ENCODE measurements at regions not wholly inside any gene's neighbourhood (a gene's known extent, or its start where the extent isn't known, plus 50 kb on each side); places are given as distances from the start of the nearest gene placed in this dataset.

DNA sequence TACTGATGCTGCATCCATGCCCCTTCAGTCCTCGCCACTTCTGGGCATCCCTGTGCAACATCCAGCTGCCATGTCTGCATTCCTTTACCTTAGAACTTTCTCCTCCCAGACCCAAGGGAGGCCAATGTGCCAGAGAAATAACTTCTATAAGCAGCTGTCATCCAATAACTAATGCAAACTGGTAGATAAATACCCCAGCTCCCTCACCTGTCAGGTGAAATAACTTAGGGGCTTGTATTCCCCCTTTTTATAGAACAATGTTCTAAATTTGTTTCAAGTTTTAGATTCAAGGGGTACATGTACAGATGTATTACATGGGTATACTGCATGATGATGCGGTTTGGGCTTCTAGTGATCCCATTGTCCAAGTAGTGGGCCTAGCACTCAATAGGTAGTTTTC lies 880.1 kb downstream of the UQCRFS1 start (continued):
- no peak for TF ChIP-seq EMX1 (CRISPR knock-in tag; IDR thresholded peaks at IDR 0.05)
- no peak for TF ChIP-seq ZBTB21 (CRISPR knock-in tag; IDR thresholded peaks at IDR 0.05; ENCODE audit: borderline replicate concordance)
- no peak for TF ChIP-seq CREB1 (CRISPR knock-in tag; IDR thresholded peaks at IDR 0.05)
- TF ChIP-seq SP1 (CRISPR knock-in tag; conservative IDR thresholded peaks at IDR 0.05) = no peak
- no peak for TF ChIP-seq JAZF1 (CRISPR knock-in tag; IDR thresholded peaks at IDR 0.05)
- no peak for TF ChIP-seq OVOL2 (CRISPR knock-in tag; IDR thresholded peaks at IDR 0.05; ENCODE audit: borderline replicate concordance)
- no peak for TF ChIP-seq FOXP1 (CRISPR knock-in tag; IDR thresholded peaks at IDR 0.05; ENCODE audit: borderline replicate concordance)
- TF ChIP-seq, protein P1, sequence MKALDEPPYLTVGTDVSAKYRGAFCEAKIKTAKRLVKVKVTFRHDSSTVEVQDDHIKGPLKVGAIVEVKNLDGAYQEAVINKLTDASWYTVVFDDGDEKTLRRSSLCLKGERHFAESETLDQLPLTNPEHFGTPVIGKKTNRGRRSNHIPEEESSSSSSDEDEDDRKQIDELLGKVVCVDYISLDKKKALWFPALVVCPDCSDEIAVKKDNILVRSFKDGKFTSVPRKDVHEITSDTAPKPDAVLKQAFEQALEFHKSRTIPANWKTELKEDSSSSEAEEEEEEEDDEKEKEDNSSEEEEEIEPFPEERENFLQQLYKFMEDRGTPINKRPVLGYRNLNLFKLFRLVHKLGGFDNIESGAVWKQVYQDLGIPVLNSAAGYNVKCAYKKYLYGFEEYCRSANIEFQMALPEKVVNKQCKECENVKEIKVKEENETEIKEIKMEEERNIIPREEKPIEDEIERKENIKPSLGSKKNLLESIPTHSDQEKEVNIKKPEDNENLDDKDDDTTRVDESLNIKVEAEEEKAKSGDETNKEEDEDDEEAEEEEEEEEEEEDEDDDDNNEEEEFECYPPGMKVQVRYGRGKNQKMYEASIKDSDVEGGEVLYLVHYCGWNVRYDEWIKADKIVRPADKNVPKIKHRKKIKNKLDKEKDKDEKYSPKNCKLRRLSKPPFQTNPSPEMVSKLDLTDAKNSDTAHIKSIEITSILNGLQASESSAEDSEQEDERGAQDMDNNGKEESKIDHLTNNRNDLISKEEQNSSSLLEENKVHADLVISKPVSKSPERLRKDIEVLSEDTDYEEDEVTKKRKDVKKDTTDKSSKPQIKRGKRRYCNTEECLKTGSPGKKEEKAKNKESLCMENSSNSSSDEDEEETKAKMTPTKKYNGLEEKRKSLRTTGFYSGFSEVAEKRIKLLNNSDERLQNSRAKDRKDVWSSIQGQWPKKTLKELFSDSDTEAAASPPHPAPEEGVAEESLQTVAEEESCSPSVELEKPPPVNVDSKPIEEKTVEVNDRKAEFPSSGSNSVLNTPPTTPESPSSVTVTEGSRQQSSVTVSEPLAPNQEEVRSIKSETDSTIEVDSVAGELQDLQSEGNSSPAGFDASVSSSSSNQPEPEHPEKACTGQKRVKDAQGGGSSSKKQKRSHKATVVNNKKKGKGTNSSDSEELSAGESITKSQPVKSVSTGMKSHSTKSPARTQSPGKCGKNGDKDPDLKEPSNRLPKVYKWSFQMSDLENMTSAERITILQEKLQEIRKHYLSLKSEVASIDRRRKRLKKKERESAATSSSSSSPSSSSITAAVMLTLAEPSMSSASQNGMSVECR (CRISPR knock-in tag; IDR thresholded peaks at IDR 0.05; ENCODE audit: borderline replicate concordance) = no peak

DNA sequence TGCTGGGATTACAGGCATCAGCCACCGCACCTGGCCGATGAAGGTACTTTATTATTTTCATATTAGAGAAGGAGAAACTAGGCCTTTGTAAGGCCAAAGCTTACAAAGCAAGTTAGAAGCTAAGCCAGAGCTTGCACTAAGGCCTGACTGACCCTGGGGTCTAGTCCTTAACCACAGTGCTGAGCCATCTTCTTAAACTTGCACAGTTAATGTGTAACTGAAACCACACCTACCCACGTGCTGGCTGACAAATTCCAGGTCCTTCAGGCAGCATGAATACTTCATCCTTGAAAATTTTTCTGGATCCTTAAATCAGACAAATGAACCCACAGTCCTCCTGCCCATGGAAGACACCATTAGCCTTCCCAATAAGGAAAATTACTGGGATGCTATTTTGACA lies 880.6 kb downstream of the UQCRFS1 start:
- H3K4me1 Mint-ChIP-seq = peaks cover 3% of the 10 kb centered on the region; the same call in 1 of the 2 replicates
- DNase-seq (ENCODE audit: low spot score) (no peak), ATAC-seq (no peak)
- H3K4me3 Mint-ChIP-seq = no peak overlapping the region
- peaks cover 24% of the 10 kb centered on the region for H3K36me3 Mint-ChIP-seq
- no peak overlapping the region for H3K27ac Mint-ChIP-seq
- CTCF ChIA-PET = no interaction called here
- peaks cover 31% of the 10 kb centered on the region for H3K9me3 Mint-ChIP-seq
- peaks cover 6% of the 10 kb centered on the region for H3K27me3 Mint-ChIP-seq (ENCODE audit: low read depth)
- POLR2A ChIA-PET = no interaction called here
- TF ChIP-seq, protein P2, sequence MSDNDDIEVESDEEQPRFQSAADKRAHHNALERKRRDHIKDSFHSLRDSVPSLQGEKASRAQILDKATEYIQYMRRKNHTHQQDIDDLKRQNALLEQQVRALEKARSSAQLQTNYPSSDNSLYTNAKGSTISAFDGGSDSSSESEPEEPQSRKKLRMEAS (CRISPR knock-in tag; IDR thresholded peaks at IDR 0.05) = no peak
- TF ChIP-seq, protein P3, sequence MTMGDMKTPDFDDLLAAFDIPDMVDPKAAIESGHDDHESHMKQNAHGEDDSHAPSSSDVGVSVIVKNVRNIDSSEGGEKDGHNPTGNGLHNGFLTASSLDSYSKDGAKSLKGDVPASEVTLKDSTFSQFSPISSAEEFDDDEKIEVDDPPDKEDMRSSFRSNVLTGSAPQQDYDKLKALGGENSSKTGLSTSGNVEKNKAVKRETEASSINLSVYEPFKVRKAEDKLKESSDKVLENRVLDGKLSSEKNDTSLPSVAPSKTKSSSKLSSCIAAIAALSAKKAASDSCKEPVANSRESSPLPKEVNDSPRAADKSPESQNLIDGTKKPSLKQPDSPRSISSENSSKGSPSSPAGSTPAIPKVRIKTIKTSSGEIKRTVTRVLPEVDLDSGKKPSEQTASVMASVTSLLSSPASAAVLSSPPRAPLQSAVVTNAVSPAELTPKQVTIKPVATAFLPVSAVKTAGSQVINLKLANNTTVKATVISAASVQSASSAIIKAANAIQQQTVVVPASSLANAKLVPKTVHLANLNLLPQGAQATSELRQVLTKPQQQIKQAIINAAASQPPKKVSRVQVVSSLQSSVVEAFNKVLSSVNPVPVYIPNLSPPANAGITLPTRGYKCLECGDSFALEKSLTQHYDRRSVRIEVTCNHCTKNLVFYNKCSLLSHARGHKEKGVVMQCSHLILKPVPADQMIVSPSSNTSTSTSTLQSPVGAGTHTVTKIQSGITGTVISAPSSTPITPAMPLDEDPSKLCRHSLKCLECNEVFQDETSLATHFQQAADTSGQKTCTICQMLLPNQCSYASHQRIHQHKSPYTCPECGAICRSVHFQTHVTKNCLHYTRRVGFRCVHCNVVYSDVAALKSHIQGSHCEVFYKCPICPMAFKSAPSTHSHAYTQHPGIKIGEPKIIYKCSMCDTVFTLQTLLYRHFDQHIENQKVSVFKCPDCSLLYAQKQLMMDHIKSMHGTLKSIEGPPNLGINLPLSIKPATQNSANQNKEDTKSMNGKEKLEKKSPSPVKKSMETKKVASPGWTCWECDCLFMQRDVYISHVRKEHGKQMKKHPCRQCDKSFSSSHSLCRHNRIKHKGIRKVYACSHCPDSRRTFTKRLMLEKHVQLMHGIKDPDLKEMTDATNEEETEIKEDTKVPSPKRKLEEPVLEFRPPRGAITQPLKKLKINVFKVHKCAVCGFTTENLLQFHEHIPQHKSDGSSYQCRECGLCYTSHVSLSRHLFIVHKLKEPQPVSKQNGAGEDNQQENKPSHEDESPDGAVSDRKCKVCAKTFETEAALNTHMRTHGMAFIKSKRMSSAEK (CRISPR knock-in tag; IDR thresholded peaks at IDR 0.05; ENCODE audit: borderline replicate concordance) = no peak
- no peak for TF ChIP-seq ZNF219 (CRISPR knock-in tag; IDR thresholded peaks at IDR 0.05; ENCODE audit: borderline replicate concordance)
- TF ChIP-seq, protein P4, sequence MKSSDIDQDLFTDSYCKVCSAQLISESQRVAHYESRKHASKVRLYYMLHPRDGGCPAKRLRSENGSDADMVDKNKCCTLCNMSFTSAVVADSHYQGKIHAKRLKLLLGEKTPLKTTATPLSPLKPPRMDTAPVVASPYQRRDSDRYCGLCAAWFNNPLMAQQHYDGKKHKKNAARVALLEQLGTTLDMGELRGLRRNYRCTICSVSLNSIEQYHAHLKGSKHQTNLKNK (CRISPR knock-in tag; IDR thresholded peaks at IDR 0.05) = no peak
- TF ChIP-seq FOXK1 (CRISPR knock-in tag; IDR thresholded peaks at IDR 0.05) = no peak
- no peak for TF ChIP-seq ELF4 (CRISPR knock-in tag; IDR thresholded peaks at IDR 0.05; ENCODE audit: low read depth)
- TF ChIP-seq, protein P5, sequence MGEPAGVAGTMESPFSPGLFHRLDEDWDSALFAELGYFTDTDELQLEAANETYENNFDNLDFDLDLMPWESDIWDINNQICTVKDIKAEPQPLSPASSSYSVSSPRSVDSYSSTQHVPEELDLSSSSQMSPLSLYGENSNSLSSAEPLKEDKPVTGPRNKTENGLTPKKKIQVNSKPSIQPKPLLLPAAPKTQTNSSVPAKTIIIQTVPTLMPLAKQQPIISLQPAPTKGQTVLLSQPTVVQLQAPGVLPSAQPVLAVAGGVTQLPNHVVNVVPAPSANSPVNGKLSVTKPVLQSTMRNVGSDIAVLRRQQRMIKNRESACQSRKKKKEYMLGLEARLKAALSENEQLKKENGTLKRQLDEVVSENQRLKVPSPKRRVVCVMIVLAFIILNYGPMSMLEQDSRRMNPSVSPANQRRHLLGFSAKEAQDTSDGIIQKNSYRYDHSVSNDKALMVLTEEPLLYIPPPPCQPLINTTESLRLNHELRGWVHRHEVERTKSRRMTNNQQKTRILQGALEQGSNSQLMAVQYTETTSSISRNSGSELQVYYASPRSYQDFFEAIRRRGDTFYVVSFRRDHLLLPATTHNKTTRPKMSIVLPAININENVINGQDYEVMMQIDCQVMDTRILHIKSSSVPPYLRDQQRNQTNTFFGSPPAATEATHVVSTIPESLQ (CRISPR knock-in tag; IDR thresholded peaks at IDR 0.05) = no peak
- TF ChIP-seq, protein P6, sequence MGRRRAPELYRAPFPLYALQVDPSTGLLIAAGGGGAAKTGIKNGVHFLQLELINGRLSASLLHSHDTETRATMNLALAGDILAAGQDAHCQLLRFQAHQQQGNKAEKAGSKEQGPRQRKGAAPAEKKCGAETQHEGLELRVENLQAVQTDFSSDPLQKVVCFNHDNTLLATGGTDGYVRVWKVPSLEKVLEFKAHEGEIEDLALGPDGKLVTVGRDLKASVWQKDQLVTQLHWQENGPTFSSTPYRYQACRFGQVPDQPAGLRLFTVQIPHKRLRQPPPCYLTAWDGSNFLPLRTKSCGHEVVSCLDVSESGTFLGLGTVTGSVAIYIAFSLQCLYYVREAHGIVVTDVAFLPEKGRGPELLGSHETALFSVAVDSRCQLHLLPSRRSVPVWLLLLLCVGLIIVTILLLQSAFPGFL (CRISPR knock-in tag; IDR thresholded peaks at IDR 0.05; ENCODE audit: borderline replicate concordance) = no peak
- TF ChIP-seq TP53 (CRISPR knock-in tag; IDR thresholded peaks at IDR 0.05) = no peak
- no peak for TF ChIP-seq PRRX2 (CRISPR knock-in tag; IDR thresholded peaks at IDR 0.05)
- TF ChIP-seq, protein P7, sequence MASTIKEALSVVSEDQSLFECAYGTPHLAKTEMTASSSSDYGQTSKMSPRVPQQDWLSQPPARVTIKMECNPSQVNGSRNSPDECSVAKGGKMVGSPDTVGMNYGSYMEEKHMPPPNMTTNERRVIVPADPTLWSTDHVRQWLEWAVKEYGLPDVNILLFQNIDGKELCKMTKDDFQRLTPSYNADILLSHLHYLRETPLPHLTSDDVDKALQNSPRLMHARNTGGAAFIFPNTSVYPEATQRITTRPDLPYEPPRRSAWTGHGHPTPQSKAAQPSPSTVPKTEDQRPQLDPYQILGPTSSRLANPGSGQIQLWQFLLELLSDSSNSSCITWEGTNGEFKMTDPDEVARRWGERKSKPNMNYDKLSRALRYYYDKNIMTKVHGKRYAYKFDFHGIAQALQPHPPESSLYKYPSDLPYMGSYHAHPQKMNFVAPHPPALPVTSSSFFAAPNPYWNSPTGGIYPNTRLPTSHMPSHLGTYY (CRISPR knock-in tag; IDR thresholded peaks at IDR 0.05) = no peak
- no peak for TF ChIP-seq TEAD1 (CRISPR knock-in tag; IDR thresholded peaks at IDR 0.05)

Data from WTC11 (cell line).